ENCODE measurements at regions not wholly inside any gene's neighbourhood (a gene's known extent, or its start where the extent isn't known, plus 50 kb on each side); places are given as distances from the start of the nearest gene placed in this dataset.

DNA sequence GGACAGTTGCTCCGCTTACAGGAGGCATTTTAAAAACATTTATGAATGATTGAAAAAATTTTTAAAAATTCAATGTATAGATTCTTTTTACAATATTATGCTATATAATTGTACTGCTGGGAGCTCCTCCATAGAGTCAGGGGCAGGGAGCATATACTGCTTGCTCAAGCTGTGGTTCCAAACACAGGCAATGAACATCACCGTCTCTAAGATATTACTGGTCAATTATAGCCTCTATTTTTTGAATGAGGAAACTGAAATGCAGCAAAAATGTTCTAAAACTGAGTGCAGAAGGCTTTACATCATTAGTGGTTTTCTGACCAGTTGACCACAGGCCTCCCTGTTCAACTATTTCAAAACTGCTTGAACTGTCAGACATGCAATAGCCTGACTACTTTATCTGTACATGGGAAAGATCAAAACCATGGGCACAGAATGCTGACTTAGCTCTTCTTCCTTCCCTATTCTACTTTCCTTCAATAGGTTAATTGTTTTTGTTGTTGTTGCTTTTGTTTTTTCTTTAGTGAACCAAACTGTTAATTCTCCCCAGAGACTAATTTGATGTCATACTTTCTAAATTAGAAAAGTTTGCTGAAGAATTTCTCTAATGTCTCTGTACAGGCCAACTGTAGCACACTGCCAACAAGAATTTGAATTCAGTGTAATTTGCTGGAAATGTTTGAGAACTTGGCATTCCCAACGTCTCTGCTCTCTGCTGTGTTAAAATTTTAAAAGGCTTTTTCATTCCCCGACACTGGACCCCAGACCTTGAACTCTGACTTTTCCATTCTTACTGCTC is 107.6 kb upstream of the MPDZ start:
- no peak overlapping the region for H3K9ac ChIP-seq
- H3K27me3 ChIP-seq, result no peaks in the 10 kb centered on the region
- no peak overlapping the region for H3K4me3 ChIP-seq
- no peaks in the 10 kb centered on the region for H3F3A ChIP-seq (ENCODE audit: low read depth)
- no peak overlapping the region for H3K27ac Mint-ChIP-seq
- no peak overlapping the region for H3K4me3 Mint-ChIP-seq
- H3K27me3 Mint-ChIP-seq (ENCODE audit: insufficient read depth, low read depth), result peaks cover 2% of the 10 kb centered on the region
- peaks cover 1% of the 10 kb centered on the region for H3K36me3 Mint-ChIP-seq
- no peak overlapping the region for H3K27ac ChIP-seq
- H3K79me2 ChIP-seq (ENCODE audit: low read depth), result no peaks in the 10 kb centered on the region
- no peak overlapping the region for H3K4me2 ChIP-seq
- no peaks in the 10 kb centered on the region for H3K9me3 ChIP-seq (ENCODE audit: low read depth)
- H3K9me3 Mint-ChIP-seq, result peaks cover 44% of the 10 kb centered on the region
- H4K20me1 ChIP-seq (ENCODE audit: low read depth), result no peaks in the 10 kb centered on the region
- H3K36me3 ChIP-seq, result no peaks in the 10 kb centered on the region
- no peaks in the 10 kb centered on the region for H3K4me1 ChIP-seq
- peaks cover 4% of the 10 kb centered on the region for H3K4me1 Mint-ChIP-seq
- no peak overlapping the region for H2AFZ ChIP-seq (replicated peaks)
- no peak for DNase-seq (ENCODE audit: low spot score)
- TF ChIP-seq, protein P1, sequence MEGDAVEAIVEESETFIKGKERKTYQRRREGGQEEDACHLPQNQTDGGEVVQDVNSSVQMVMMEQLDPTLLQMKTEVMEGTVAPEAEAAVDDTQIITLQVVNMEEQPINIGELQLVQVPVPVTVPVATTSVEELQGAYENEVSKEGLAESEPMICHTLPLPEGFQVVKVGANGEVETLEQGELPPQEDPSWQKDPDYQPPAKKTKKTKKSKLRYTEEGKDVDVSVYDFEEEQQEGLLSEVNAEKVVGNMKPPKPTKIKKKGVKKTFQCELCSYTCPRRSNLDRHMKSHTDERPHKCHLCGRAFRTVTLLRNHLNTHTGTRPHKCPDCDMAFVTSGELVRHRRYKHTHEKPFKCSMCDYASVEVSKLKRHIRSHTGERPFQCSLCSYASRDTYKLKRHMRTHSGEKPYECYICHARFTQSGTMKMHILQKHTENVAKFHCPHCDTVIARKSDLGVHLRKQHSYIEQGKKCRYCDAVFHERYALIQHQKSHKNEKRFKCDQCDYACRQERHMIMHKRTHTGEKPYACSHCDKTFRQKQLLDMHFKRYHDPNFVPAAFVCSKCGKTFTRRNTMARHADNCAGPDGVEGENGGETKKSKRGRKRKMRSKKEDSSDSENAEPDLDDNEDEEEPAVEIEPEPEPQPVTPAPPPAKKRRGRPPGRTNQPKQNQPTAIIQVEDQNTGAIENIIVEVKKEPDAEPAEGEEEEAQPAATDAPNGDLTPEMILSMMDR (IDR thresholded peaks at IDR 0.05), result no peak

DNA sequence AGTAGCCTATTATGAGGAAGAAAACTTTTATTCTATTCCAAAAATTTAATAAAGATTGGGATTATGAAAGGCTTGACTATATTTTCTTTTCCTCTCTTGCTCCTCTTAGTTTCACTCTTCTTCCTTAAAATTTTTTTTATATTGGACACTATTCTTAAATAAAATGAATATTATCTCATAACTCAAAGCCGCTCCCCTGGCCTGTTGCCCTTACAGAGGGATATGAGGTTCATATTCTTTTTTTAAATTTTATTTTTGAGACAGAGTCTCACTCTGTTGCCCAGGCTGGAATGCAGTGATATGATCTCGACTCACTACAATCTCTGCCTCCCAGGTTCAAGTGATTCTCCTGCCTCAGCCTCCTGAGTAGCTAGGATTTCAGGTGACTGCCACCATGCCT is 106.8 kb upstream of the MPDZ start:
- Mint-ChIP-seq H3K27me3 (ENCODE audit: insufficient read depth, low read depth) (no peaks in the 10 kb centered on the region), H3K4me3 (no peak overlapping the region)

DNA sequence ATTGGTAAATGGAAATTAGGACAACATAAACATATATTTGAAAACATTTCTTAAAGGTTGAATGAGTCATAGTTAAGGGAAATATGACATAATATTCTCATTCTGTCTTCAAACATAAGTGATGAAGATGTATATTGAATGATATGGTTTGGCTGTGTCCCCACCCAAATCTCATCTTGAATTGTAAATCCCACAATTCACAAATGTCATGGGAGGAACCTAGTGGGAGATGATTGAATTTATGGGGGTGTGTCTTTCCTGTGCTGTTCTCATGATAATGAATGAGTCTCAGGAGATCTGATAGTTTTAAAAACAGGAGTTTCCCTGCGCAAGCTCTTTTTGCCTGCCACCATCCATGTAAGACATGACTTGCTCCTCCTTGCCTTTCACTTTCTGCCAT is 104.4 kb upstream of the MPDZ start:
- no peak overlapping the region for H2AFZ ChIP-seq (replicated peaks)
- peaks cover 1% of the 10 kb centered on the region for H3K36me3 Mint-ChIP-seq
- H3K27me3 Mint-ChIP-seq (ENCODE audit: insufficient read depth, low read depth), result no peaks in the 10 kb centered on the region
- H3F3A ChIP-seq (ENCODE audit: low read depth), result no peaks in the 10 kb centered on the region
- no peaks in the 10 kb centered on the region for H3K9me3 ChIP-seq (ENCODE audit: low read depth)
- no peak overlapping the region for H3K9ac ChIP-seq
- H3K4me3 Mint-ChIP-seq, result no peak overlapping the region
- no peak overlapping the region for H3K27ac ChIP-seq
- H4K20me1 ChIP-seq (ENCODE audit: low read depth), result no peaks in the 10 kb centered on the region
- no peak overlapping the region for H3K27ac Mint-ChIP-seq
- DNase-seq (ENCODE audit: low spot score), result no peak
- H3K4me2 ChIP-seq, result no peak overlapping the region
- no peaks in the 10 kb centered on the region for H3K27me3 ChIP-seq
- H3K36me3 ChIP-seq, result no peaks in the 10 kb centered on the region
- H3K79me2 ChIP-seq (ENCODE audit: low read depth), result no peaks in the 10 kb centered on the region
- TF ChIP-seq, protein P1 (IDR thresholded peaks at IDR 0.05), result no peak
- TF ChIP-seq EZH2phosphoT487 (IDR thresholded peaks at IDR 0.05) (no peak), EZH2 (IDR thresholded peaks at IDR 0.05) (no peak)
- peaks cover 20% of the 10 kb centered on the region for H3K9me3 Mint-ChIP-seq
- peaks cover 4% of the 10 kb centered on the region for H3K4me1 Mint-ChIP-seq
- H3K4me1 ChIP-seq, result no peaks in the 10 kb centered on the region
- no peak overlapping the region for H3K4me3 ChIP-seq

More for the DNA sequence above, 106.8 kb upstream of the MPDZ start:
- Histone ChIP-seq H3K4me3 (no peak overlapping the region), H3K9me3 (ENCODE audit: low read depth) (no peaks in the 10 kb centered on the region), H2AFZ (replicated peaks) (no peak overlapping the region), H3K36me3 (no peaks in the 10 kb centered on the region), H3K4me2 (no peak overlapping the region), H3K9ac (no peak overlapping the region), H3K27ac (no peak overlapping the region), H3K27me3 (no peaks in the 10 kb centered on the region), H3K4me1 (no peaks in the 10 kb centered on the region), H4K20me1 (ENCODE audit: low read depth) (no peaks in the 10 kb centered on the region), H3K79me2 (ENCODE audit: low read depth) (no peaks in the 10 kb centered on the region), H3F3A (ENCODE audit: low read depth) (no peaks in the 10 kb centered on the region)
- Mint-ChIP-seq H3K36me3 (peaks cover 1% of the 10 kb centered on the region), H3K4me1 (peaks cover 4% of the 10 kb centered on the region), H3K27ac (no peak overlapping the region), H3K9me3 (peaks cover 38% of the 10 kb centered on the region)
- DNase-seq (ENCODE audit: low spot score), result no peak
- TF ChIP-seq EZH2phosphoT487 (IDR thresholded peaks at IDR 0.05) (no peak), EZH2 (IDR thresholded peaks at IDR 0.05) (no peak)
- TF ChIP-seq, protein P1 (IDR thresholded peaks at IDR 0.05), result no peak
